Dermis microvascular lymphatic vessel endothelial cell (primary cell): ENCODE measurements at regions not wholly inside any gene's neighbourhood (a gene's known extent, or its start where the extent isn't known, plus 50 kb on each side); places are given as distances from the start of the nearest gene placed in this dataset.
"Not testable (repeated sequence)": the region's sequence is repeated elsewhere in the genome, so short reads cannot be mapped to it uniquely, and the experiment has no call there.

Source experiments
- DNase-seq, 2 donors: peaks; one replicate each; pipeline versions ENCODE4 v3.0.0 to v3.0.0-alpha.2; 2010; ENCODE audit warnings: low read depth in 2 of 2

DNA sequence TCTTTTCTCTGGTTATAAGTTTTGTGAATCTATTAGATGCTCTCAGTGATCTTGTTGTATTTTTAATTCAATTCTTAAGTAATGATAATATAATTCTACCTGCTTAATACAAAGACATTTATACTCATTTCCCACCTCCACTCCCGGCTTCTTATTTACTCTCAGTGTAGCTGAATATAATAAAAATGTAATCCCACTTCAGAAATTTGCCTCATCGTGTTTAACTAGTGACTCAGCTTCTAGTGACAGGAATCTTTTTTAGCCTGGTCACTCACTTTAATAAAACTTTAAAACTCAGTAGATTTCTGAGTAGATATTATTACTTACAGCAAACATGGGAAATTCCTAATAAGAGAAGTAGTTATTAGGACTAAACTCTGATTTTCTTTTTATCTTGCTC is 1506.2 kb upstream of the LRRTM3 start:
- DNase-seq = no peak

DNA sequence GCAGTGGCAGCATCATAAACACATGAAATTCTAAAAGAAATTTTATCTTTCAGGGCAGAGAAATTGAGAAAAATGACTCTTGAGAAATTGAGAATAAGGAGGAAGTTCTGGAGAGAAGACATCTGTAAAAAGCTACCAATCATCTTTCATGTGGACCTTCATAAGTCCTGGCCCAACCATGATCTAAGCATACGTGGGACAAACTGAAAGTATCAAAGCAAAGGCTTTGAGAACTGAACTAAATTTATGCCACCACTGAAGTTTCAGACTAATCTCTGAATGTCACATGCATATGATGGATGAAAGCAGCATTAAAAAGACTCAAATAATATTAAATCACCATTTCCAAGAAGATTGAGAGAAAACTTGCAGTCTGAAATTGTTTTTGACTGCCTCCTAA is 1502.8 kb upstream of the LRRTM3 start:
- no peak for DNase-seq

DNA sequence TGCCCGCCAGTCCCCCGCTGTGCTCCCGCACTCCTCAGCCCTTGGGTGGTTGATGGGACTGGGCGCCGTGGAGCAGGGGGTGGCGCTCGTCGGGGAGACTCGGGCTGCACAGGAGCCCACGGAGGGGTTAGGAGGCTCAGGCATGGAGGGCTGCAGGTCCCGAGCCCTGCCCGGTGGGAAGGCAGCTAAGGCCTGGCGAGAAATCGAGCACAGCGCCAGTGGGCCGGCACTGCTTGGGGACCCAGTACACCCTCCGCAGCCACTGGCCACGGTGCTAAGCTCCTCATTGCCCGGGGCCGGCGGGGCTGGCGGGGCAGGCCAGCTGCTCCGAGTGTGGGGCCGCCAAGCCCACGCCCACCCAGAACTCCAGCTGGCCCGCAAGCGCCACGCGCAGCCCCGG is 1496.5 kb upstream of the LRRTM3 start:
- DNase-seq = not testable (repeated sequence)

DNA sequence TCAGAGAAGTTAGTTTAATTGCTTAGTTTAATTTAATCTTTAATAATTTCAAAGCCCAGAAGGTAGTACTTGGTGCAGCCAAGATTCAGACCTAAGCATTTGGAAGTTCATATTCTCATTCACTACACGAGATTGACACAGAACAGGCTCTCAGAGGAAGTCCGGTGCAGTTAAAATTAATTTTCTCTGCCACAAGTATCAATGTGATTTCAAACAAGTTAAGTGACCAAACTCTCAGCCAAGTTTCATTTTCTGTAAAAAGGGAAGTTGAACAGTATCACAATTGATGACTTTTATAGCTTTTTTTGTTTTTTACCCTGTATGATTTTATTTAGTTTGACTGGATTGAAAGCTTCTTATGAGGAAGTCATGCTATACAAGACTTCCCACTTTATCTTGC is 1494.9 kb upstream of the LRRTM3 start:
- DNase-seq = no peak

DNA sequence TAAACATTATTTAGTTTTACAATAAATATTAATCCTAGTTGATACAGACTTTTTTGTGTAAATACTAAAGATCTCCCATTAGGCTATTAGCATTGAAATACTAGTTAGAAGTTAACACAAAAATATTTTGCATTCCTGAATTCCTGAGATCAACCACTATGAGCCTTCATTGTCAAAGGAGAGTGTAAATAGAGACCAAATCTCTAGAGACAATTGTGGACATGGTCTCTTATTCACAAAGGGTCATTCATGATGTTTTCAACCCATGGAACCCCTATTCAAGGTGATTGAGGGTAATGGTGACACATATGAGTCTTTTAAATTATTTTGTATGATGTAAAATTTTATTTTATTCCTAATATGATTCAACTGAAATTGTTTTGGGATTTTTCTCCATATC is 1454.8 kb upstream of the LRRTM3 start:
- DNase-seq = no peak

DNA sequence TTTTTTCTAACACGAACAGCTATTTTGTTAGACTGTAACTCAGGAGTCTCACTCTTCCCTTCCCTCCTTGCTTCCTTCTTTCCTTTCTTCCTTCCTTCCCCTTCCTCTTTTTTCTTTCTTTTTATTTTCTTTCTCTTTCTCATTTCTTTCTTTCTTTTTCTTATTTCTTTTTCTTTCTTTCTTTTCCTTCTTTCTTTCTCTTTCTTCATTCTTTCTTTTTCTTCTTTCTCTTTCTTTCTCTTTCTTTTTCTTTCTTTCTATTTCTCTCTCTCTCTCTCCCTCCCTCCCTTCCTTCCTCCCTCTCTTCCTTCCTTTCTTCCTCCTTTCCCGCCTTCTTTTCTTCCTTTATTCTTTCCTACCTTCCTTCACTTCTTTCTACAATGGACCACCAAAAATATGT is 1443.0 kb upstream of the LRRTM3 start:
- DNase-seq = no peak

DNA sequence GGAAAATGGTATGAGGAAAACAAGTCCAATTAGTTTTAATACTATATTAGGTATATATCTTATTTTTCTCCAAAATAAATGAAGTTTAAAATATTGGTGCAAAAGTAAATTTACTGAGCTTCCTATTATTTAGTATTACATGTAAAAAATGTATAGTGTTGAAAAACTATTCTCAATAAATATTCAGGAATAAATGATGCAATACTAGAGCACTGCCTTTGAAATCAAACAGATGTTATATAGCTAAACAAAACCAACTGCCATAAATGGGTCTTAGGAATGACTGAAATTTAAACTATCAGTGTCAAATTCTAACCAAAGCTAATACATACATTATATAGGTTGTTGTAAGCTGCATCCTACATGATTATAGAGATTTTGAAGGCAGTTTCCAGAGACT is 1434.0 kb upstream of the LRRTM3 start:
- DNase-seq = no peak

DNA sequence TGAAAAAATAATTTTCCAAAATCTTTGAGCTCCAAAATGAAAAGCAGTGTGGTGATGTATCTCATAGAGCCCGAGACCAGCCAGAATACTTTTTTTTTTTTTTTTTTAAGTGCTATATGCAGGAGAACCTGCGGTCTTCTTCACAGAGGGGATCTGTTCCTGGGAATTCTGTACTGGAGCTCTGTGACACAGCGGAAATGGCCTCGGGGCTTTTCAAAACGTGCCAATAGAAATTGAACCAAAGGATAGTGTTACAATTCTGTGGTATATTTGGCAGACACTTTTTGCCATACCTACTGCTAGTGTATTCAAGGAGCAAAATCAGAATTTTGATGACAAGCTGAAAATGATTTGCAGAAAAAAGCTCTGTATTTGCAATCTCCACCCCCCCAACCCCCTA is 1429.3 kb upstream of the LRRTM3 start:
- DNase-seq = no peak

DNA sequence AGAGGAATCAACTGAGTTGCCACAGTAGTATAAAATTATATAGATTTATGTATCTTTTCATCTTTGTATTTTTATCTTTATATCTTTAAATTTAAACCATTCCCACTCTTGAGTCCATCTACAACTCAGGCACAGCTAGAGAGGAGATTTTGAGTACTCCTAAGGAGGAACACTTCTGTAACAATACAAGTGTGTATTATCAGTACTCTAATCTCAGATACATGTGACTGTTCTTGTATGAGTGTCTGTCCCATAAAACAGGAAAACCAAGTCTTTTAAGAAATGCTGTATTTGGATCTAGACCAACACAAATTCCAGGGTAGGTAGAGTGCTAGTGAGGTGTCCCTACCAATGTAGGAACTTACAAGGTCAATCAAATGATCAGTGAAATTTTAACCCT is 1428.0 kb upstream of the LRRTM3 start:
- no peak for DNase-seq

DNA sequence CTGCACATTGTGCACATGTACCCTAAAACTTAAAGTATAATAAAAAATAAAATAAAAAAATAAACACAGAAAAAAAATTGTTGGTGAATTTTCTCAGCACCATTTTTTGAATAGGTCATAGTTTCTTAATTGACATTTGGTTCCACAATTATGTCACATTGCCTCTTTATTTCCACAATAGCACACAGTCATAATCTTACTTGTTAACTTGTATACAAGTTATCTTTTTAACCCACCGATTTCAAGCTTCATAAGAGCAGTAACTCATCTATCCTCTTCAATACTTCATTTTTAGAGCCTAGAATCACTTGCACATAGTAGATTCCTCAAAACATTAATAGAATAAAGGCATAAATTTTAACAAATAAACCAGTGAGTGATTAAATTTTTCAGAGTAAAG is 1425.1 kb upstream of the LRRTM3 start:
- DNase-seq = no peak

DNA sequence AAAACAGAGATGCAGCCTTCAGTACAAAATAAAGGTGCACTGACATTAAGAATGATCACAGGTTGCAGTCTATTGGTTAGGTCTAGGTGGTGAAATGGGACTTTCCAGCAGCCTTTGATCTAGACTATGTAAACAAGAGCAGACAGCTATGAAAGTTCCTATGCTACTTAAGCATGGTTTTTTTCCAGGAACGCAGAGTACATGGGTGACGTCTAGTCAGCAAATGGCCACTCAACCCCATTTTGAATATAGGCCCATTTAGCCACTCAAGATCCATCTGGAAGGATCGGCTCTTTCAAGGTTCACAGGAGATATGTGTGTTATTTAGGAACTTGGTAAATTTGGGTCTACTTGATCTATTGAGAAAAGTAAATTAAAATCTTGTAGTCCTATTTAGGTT is 1424.6 kb upstream of the LRRTM3 start:
- DNase-seq = no peak

DNA sequence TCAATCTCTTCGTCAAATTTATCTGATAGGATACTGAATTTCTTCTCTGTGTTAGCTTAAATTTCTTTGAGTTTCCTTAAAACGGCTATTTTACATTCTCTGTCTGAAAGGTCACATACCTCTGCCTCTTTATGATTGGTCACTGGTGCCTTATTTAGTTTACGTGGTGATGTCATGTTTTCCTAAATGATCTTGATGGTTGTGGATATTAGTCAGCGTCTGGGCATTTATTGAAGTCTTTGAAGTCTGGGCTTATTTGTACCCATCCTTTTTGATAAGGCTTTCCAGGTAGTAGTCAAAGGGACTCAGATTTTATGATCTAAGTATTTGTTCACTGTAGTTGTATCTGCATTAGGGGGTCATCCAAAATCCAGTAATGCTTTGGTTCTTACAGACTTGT is 1407.5 kb upstream of the LRRTM3 start:
- DNase-seq = no peak

DNA sequence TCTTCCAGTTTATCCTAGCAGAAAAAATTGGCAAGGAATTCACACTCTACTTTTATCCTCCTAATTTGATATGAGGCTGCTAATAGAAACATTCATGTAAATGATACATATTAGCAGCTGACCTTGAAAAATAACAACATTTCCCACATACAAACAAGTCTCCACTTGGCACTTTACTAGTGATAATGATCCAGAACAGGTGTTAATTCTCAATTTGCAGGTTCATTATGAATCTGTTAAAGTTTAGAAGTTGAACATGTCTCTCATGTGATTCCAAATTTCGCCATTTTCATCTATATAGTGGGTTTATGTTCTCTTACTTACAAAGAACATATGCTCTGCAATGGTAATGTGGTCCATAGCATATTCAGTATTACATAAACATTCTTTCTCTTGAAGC is 1396.8 kb upstream of the LRRTM3 start:
- DNase-seq = no peak

DNA sequence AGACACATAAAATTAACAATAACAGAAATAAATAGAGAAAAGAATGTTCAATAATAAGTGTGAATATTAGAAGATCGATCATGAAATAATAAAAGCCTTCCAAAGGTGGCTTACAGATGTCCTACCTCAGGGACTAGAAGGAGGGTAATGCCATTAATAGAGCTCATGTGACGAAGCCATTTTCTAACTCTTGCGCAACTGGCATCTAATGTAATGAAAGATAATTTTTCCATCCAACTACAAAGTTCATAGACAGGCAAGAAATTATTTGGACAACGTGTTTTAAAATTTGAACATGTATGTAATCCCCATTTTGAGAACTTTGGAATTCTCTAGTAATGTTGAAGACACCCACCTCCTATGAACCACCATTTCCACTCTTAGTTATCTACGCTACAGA is 1394.3 kb upstream of the LRRTM3 start:
- DNase-seq = no peak

DNA sequence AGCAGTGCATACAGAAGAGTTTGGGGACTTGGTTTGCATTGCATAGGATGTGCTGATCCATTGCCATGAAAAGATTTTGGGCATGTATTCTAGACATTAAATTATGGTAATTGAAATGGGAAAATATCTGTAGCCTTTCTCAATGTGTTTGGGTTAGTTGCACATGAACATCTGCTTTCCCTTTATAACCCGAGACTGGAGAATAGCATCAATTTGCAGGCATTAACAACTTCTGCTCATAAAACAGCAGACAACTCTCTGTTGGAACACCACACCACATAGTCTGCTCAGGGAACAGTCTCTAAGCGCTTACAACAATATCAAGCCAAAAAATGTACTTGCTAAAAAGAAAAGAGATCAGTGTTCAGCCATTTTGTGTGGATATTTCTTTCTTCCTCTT is 1391.1 kb upstream of the LRRTM3 start:
- DNase-seq = no peak

DNA sequence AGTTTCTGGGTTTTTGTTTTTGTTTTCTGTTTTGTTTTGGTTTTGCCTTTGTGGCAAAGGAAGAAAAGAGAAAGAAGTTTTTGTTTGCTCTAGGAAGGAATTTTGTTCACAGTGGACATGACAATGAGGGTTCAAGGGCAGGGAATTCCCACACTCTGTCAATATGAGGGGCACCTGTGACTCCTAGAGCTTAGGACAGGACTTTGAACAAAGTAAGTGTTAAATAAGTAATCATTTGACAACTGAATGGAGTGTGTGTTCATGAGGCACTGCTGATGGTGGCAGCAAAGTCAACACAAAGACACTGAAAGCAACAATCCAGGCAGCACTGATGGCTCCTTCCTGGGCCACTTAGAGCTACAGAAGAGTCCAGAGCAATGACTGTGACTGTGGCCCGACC is 1381.1 kb upstream of the LRRTM3 start:
- DNase-seq = no peak

DNA sequence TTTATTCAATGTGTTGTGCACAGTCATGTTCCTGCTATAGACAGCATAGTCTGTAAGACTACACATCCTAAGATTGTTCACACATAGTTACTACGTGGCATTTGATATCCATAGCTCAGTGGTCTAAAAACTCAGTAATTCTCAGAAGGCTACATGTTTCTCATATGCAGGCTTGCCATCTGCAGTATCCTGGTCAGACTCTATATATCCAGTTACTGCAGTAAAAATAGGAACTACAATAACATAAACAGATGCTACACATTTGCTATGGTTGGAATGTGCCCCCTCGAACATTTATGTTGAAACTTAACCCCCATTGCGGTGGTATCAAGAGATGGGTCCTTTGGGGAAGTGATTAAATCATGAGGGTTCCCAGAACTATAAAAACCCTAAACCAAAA is 1377.8 kb upstream of the LRRTM3 start:
- DNase-seq = no peak

DNA sequence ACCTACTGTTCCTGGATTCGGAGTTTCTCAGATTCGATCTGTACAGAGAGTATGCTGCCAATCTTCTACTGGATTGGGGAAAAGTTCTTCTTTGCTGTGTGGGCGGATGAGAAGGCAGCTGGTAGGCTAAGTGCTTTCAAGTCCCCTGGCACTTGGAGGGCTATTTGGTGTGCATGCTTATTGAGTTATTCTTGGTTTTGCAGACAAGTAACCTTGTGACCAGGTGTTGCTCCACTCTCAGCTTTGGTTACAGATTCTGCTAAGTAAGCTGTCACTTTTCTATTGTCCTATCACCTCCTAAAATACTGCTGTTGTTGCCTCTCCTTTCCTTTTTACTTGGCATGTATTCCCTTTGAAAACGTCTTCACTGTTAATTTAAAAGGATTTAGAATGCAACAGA is 1375.1 kb upstream of the LRRTM3 start:
- no peak for DNase-seq

DNA sequence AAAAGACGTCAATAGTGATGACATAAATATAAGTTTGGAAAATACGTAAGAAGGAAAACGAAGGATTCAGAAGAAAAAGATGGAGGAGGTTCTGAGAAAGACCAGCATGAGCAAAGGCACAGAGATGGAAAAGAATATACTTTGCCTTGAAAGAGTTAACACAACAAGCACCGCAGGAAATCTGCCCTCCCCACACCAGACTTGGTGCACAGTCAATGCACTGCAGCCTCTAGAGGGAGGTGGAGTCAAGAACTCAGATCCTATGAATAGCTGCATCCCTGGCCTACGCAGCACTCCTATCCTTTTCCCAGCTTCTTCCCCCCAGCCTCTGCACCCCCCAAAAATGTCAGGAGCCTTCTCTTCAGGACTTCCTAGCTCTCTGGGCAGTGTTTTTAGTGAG is 1370.6 kb upstream of the LRRTM3 start:
- no peak for DNase-seq

DNA sequence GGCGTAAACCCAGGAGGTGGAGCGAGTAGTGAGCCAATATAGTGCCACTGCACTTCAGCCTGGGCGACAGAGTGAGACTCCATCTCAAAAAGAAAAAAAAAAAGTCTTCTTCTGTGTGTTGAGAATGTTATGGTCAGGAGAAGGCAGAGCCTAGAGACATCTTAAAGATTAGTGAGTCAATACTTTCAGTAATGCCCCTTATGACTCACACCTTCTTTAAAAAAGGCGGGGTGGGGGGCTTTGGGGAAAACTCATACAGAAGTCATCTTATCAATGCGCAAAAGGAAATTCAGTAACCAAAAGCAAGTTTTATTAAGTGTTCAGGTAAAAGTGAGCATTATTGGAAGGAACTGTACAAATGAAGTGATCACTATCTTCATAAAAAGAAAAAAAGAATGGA is 1369.8 kb upstream of the LRRTM3 start:
- DNase-seq = no peak

DNA sequence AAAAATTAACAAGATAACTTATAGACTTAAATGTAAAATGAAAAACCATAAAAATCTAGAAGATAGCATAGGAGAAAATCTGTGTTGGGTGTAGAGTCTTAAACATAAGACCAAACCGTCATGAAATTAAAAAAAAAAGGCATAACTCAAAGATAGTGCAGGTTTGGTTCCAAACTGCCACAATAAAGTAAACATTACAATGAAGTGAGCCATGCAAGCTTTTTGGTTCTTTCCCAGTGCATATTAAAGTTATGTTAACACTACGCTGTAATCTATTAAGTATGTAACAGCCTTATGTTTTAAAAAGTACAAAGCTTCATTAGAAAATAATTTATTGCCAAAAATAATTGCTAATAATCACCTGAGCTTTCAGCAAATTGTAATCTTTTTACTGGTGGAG is 1366.5 kb upstream of the LRRTM3 start:
- DNase-seq = no peak

DNA sequence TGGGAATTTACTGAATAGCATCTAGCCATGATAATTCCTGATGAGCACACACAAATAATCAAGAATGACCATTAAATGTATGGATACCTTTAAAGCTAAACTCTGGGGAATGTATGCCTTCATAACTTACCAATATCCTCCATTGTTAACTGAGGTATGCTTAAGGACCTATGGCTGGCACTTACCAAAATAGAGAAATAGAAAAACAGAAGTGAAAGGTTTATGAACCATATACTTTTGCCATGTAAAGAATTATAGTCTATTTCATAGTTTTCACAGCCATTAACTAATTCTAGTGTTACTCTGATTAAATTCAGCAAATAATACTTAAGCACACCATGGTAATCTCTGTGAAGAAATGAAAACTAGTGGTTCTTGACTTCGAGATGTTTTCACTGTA is 1360.6 kb upstream of the LRRTM3 start:
- DNase-seq = no peak

DNA sequence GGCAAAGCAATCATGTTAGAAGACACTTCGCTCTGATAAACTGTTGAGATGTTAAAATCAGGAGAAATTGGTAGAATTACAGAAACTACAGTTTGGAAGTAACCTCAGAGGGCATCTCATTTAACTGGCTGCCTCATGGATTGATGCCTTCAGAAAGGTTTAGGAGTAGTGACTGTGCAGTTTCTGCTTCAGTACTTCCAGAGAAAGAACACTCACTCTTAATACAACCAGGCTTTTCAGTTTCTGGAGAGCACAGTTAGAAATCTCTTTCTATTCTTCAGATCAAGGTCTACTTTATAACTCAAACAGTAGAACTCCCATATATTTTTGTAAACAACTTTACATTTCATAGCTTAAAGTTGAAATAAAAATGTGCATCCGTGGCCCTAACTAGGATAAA is 1358.9 kb upstream of the LRRTM3 start:
- DNase-seq = no peak

DNA sequence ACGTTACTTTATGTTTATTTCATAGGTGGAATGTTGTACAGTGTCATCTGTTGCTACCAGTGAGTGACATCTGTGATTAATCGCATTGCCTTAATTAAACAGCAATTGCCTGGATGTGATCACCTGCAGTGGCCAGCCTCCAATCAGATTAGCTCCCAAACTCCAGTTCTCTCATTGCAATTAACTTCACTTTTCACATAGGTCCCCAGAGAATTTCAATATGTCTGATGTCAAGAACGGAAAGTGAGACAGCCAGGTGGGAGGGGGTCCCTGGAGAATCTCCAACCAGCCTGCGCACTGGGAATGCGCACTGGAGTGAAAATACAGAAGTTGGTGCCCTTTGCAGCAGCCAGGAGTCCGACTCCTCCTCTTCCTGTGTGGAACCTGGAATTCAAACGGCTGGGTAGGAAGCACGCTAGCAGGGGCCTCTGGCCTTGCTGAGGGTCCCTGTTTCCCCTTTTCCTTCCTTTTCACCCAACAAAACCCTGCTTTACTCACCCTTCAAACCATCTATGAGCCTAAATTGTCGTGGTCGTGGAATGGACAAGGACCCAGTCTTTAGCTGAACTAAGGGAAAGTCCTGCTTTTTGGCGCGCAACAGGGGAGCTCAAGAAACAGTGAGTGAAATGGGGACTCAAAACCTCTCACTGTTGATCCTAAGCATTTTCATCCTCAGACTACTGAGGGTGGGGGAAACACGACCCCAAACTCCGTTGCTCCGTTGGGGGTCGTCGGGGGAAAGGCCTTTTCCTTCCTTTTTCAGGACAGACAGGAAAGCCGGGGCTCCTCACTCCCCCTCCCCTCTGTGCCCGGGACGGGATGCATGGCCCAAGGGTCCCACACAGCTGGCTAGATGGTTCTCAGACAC is 1355.5 kb upstream of the LRRTM3 start:
- DNase-seq = peak; percentile 25 to 38
